Fibroblast of lung (primary cell): ENCODE measurements at regions not wholly inside any gene's neighbourhood (a gene's known extent, or its start where the extent isn't known, plus 50 kb on each side); places are given as distances from the start of the nearest gene placed in this dataset.

Experiments
- DNase-seq, 2 donors: peaks; one replicate each; pipeline versions ENCODE4 v3.0.0 to v3.0.0-alpha.2; 2010; ENCODE audit warnings: low read depth in 2 of 2
- H2AFZ ChIP-seq: 2 replicates; pipeline ENCODE4 v1.5.1; 2012; ENCODE audit warnings: low read length, control low read depth, inconsistent platforms
- H3K27ac ChIP-seq: 2 replicates; pipeline ENCODE4 v1.5.1; 2011; ENCODE audit warnings: low read length, control low read depth; ENCODE audit not compliant: insufficient read depth
- H3K27me3 ChIP-seq: 2 replicates; pipeline ENCODE4 v1.5.1; 2011; ENCODE audit warnings: mild to moderate bottlenecking, low read length; ENCODE audit not compliant: control insufficient read depth, insufficient read depth
- H3K36me3 ChIP-seq: 2 replicates; pipeline ENCODE4 v1.5.1; 2011; ENCODE audit warnings: low read length; ENCODE audit not compliant: control insufficient read depth, insufficient read depth
- H3K4me1 ChIP-seq: 2 replicates; pipeline ENCODE4 v1.5.1; 2011; ENCODE audit warnings: low read length; ENCODE audit not compliant: control insufficient read depth, insufficient read depth; ENCODE audit errors: extremely low read depth
- H3K4me2 ChIP-seq: 2 replicates; pipeline ENCODE4 v1.5.1; 2011; ENCODE audit warnings: low read length, control low read depth; ENCODE audit not compliant: insufficient read depth; ENCODE audit errors: extremely low read depth
- H3K4me3 ChIP-seq, 4 experiments: fragments of 200-600 bp in 1 of 4; sonication (generic) in 1 of 4; replicated peaks in 1 of 4; 2 replicates each; pipeline ENCODE4 v1.5.1; 2011 to 2016; ENCODE audit warnings: low read length in 4 of 4, low read depth in 3 of 4, mild to moderate bottlenecking in 3 of 4, control low read depth in 2 of 4, inconsistent platforms in 1 of 4, mixed read lengths in 1 of 4; ENCODE audit not compliant: insufficient read depth in 1 of 4; ENCODE audit errors: control extremely low read depth in 1 of 4
- H3K79me2 ChIP-seq: 2 replicates; pipeline ENCODE4 v1.5.1; 2012; ENCODE audit warnings: mild to moderate bottlenecking, low read length, inconsistent platforms; ENCODE audit not compliant: control insufficient read depth, insufficient read depth
- H3K9ac ChIP-seq: 2 replicates; pipeline ENCODE4 v1.5.1; 2011; ENCODE audit warnings: mild to moderate bottlenecking, low read length, control low read depth; ENCODE audit not compliant: insufficient read depth
- H3K9me3 ChIP-seq: 2 replicates; pipeline ENCODE4 v1.5.1; 2012; ENCODE audit warnings: low read depth, low read length; ENCODE audit not compliant: control insufficient read depth, insufficient read depth
- H4K20me1 ChIP-seq: 2 replicates; pipeline ENCODE4 v1.5.1; 2011; ENCODE audit warnings: low read length; ENCODE audit not compliant: control insufficient read depth, insufficient read depth; ENCODE audit errors: extremely low read depth
- EZH2 ChIP-seq: IDR thresholded peaks from 2 replicates; pipeline ENCODE4 v1.5.1; 2012; ENCODE audit warnings: low read length, control low read depth, mild to moderate bottlenecking; ENCODE audit errors: missing control alignments
- TF ChIP-seq, protein P1 (sequence below), 2 donors: IDR thresholded peaks in 1 of 2; conservative IDR thresholded peaks in 1 of 2; 1 replicate in 1 of 2; 2 replicates in 1 of 2; pipeline ENCODE4 v1.5.1; 2011 to 2012; ENCODE audit warnings: low read length in 2 of 2, control low read depth in 1 of 2, inconsistent platforms in 1 of 2, low read depth in 1 of 2, mild to moderate bottlenecking in 1 of 2

DNA sequence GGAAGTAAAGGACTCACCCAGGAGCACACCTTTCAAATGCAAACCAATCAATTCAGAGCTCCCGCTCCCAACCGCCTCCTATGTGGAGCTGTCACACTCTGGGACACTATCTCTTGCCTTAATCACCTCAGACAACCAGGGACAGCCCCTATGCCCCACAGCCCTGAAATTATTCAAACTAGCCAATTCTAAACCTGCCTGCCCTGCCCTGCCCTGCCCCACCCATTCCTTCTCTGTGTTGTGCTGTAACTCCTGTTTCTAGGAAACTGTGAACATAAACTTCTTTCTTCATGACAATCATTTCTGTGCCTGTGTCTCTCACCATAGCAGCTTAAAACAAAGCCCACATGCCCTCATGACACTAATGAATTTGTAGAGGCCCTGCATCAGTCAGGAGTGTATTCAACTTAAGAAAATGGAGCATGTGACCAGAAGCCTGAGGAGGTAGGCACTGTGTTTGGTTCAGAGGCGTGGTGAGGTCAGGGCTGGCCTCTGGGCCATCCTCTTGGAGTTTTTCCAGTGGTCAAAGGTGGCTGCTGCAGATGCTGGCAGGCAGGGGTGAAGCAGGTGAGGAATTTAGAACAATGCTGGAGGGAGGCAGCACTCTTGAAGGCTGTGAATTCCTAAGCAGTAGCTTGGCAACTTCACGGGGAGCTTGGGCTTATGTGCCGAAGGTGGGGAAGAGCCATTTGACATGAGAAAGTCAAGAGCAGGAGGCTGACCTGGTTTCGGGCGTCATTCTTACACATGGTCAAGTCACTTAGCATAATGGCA is 74.5 kb downstream of the RHOU start:
- TF ChIP-seq, protein P1, sequence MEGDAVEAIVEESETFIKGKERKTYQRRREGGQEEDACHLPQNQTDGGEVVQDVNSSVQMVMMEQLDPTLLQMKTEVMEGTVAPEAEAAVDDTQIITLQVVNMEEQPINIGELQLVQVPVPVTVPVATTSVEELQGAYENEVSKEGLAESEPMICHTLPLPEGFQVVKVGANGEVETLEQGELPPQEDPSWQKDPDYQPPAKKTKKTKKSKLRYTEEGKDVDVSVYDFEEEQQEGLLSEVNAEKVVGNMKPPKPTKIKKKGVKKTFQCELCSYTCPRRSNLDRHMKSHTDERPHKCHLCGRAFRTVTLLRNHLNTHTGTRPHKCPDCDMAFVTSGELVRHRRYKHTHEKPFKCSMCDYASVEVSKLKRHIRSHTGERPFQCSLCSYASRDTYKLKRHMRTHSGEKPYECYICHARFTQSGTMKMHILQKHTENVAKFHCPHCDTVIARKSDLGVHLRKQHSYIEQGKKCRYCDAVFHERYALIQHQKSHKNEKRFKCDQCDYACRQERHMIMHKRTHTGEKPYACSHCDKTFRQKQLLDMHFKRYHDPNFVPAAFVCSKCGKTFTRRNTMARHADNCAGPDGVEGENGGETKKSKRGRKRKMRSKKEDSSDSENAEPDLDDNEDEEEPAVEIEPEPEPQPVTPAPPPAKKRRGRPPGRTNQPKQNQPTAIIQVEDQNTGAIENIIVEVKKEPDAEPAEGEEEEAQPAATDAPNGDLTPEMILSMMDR (conservative IDR thresholded peaks at IDR 0.05 in 1 of 2, IDR thresholded peaks at IDR 0.05 in 1 of 2; ENCODE audit: low read depth in 1 of 2, low read length in 2 of 2) = no peak
- no peak for TF ChIP-seq EZH2
- Histone ChIP-seq H3K79me2 (no peaks in the 10 kb centered on the region), H2AFZ (no peak overlapping the region), H3K4me1 (no peaks in the 10 kb centered on the region), H3K4me2 (no peak overlapping the region), H3K9me3 (no peaks in the 10 kb centered on the region), H3K9ac (no peak overlapping the region), H3K27me3 (no peaks in the 10 kb centered on the region), H4K20me1 (no peaks in the 10 kb centered on the region), H3K4me3 (no peak overlapping the region), H3K36me3 (no peaks in the 10 kb centered on the region), H3K27ac (no peak overlapping the region)
- DNase-seq = no peak

DNA sequence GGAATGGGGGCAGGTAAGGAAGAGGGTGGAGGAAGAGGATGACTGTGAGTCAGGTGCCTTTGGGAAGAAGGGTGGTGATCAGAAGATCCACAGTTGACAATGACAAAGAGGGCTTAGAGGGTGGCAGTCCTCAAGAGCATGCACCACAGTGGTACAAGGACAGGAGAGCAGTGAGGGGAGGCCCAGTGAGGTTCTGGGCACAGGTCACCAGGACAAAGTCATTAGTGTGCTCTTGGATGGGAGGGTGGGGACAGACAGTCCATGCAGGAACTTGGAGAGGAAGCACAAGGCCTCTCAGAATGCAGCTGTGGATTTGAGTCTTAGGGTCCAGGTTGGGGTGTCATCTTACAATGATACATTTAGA is 75.1 kb downstream of the RHOU start:
- Histone ChIP-seq H4K20me1 (no peaks in the 10 kb centered on the region), H3K4me1 (no peaks in the 10 kb centered on the region), H3K9ac (no peak overlapping the region), H3K4me2 (no peak overlapping the region), H2AFZ (no peak overlapping the region), H3K36me3 (no peaks in the 10 kb centered on the region), H3K27me3 (no peaks in the 10 kb centered on the region), H3K27ac (no peak overlapping the region), H3K79me2 (no peaks in the 10 kb centered on the region), H3K9me3 (no peaks in the 10 kb centered on the region), H3K4me3 (no peak overlapping the region)
- TF ChIP-seq, protein P1 (conservative IDR thresholded peaks at IDR 0.05 in 1 of 2, IDR thresholded peaks at IDR 0.05 in 1 of 2; ENCODE audit: low read depth in 1 of 2, low read length in 2 of 2) = no peak
- TF ChIP-seq EZH2 = no peak
- no peak for DNase-seq

DNA sequence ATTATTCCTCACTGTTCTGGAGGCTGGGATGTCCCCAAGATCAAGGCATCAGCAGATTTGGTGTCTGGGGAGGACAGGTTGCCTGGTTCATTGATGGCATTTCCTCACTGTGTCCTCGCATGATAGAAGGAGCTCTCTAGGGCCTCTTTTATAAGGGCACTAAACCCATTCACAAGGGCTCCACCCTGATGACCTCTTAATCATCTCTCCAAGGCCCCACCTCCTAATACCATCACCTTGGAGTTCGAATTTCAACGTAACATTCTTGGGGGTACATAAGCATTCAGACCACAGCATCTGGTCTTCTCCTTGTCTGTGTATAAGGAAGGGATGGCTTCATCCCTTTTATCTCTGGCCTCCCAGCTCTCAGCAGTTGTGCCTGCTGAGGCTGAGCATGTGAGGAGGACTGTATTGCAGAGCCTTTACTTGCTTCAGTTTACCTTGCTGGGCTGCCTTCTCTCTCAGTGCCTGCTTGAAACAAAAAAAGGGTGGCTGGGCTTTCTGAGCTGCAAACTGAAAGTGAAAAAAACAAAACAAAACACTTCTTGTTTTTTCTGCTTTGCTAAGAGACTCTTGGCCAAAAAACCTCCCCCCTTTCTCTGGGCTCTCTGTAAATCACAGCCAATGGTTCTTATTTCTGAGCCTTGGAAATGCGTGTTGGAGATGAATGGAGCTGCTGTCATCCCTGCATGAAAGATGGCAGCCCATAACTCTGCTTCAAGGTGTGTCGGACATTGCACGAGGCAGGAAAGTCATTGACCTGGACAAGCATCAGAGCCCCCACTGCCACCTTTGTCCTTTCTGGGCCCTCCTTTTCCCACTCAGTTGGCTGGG is 75.8 kb downstream of the RHOU start:
- H4K20me1 ChIP-seq = no peaks in the 10 kb centered on the region
- TF ChIP-seq EZH2 = no peak
- TF ChIP-seq, protein P1 (conservative IDR thresholded peaks at IDR 0.05 in 1 of 2, IDR thresholded peaks at IDR 0.05 in 1 of 2; ENCODE audit: low read depth in 1 of 2, low read length in 2 of 2) = no peak
- no peak overlapping the region for H3K4me3 ChIP-seq
- DNase-seq = no peak
- no peak overlapping the region for H3K27ac ChIP-seq
- H3K36me3 ChIP-seq = no peaks in the 10 kb centered on the region
- no peaks in the 10 kb centered on the region for H3K9me3 ChIP-seq
- no peak overlapping the region for H2AFZ ChIP-seq
- no peaks in the 10 kb centered on the region for H3K4me1 ChIP-seq
- no peak overlapping the region for H3K9ac ChIP-seq
- H3K79me2 ChIP-seq = no peaks in the 10 kb centered on the region
- no peaks in the 10 kb centered on the region for H3K27me3 ChIP-seq
- no peak overlapping the region for H3K4me2 ChIP-seq
